ENCODE measurements at regions not wholly inside any gene's neighbourhood (a gene's known extent, or its start where the extent isn't known, plus 50 kb on each side); places are given as distances from the start of the nearest gene placed in this dataset.
A peak's percentile ranks its signal among the peaks of the same experiment; 100 is the strongest.

- no peak for DNase-seq
Observed at GRCh38 chr1:61627365-61627764, 97.6 kb downstream of the TM2D1 start.

- no peak for DNase-seq
Observed at GRCh38 chr1:61626816-61627215, 98.1 kb downstream of the TM2D1 start.

GRCh38 chr1:61623852-61624251 lies 101.1 kb downstream of the TM2D1 start:
- DNase-seq: no peak

GRCh38 chr1:61620536-61620935 lies 104.4 kb downstream of the TM2D1 start:
- DNase-seq: no peak

GRCh38 chr1:61618755-61619154 lies 106.2 kb downstream of the TM2D1 start:
- DNase-seq: no peak

- DNase-seq: no peak
Observed at GRCh38 chr1:61618193-61618592, 106.7 kb downstream of the TM2D1 start.

GRCh38 chr1:61616830-61617229 lies 108.1 kb downstream of the TM2D1 start:
- DNase-seq: no peak

- no peak for DNase-seq
Observed at GRCh38 chr1:61612602-61613001, 112.3 kb downstream of the TM2D1 start.

GRCh38 chr1:61609040-61609439 lies 115.9 kb downstream of the TM2D1 start:
- no peak for DNase-seq

- DNase-seq: no peak
Observed at GRCh38 chr1:61607448-61607847, 117.5 kb downstream of the TM2D1 start.

GRCh38 chr1:61606448-61607312 lies 118.3 kb downstream of the TM2D1 start:
- DNase-seq: no peak

GRCh38 chr1:61605607-61606321 lies 119.2 kb downstream of the TM2D1 start:
- DNase-seq: no peak

- DNase-seq: no peak
Observed at GRCh38 chr1:61604684-61605083, 120.3 kb downstream of the TM2D1 start.

GRCh38 chr1:61604261-61604660 lies 120.7 kb downstream of the TM2D1 start:
- DNase-seq: no peak

GRCh38 chr1:61602663-61603062 lies 122.3 kb downstream of the TM2D1 start:
- DNase-seq: no peak

- DNase-seq: no peak
Observed at GRCh38 chr1:61597601-61598000, 127.3 kb downstream of the TM2D1 start.

GRCh38 chr1:61593331-61593730 lies 131.6 kb downstream of the TM2D1 start:
- no peak for DNase-seq

- DNase-seq: no peak
Observed at GRCh38 chr1:61591351-61591750, 133.6 kb downstream of the TM2D1 start.

- peak; percentile 75 for DNase-seq
Observed at GRCh38 chr1:61588736-61589672, 135.9 kb downstream of the TM2D1 start.

- no peak for DNase-seq
Observed at GRCh38 chr1:61585714-61586113, 139.2 kb downstream of the TM2D1 start.

- DNase-seq: no peak
Observed at GRCh38 chr1:61583703-61584102, 141.2 kb downstream of the TM2D1 start.

- no peak for DNase-seq
Observed at GRCh38 chr1:61581251-61581650, 143.7 kb downstream of the TM2D1 start.

GRCh38 chr1:61580417-61580816 lies 144.5 kb downstream of the TM2D1 start:
- DNase-seq: no peak

Data from retina (tissue), 1 donor.